ENCODE measurements at regions not wholly inside any gene's neighbourhood (a gene's known extent, or its start where the extent isn't known, plus 50 kb on each side); places are given as distances from the start of the nearest gene placed in this dataset.

DNA sequence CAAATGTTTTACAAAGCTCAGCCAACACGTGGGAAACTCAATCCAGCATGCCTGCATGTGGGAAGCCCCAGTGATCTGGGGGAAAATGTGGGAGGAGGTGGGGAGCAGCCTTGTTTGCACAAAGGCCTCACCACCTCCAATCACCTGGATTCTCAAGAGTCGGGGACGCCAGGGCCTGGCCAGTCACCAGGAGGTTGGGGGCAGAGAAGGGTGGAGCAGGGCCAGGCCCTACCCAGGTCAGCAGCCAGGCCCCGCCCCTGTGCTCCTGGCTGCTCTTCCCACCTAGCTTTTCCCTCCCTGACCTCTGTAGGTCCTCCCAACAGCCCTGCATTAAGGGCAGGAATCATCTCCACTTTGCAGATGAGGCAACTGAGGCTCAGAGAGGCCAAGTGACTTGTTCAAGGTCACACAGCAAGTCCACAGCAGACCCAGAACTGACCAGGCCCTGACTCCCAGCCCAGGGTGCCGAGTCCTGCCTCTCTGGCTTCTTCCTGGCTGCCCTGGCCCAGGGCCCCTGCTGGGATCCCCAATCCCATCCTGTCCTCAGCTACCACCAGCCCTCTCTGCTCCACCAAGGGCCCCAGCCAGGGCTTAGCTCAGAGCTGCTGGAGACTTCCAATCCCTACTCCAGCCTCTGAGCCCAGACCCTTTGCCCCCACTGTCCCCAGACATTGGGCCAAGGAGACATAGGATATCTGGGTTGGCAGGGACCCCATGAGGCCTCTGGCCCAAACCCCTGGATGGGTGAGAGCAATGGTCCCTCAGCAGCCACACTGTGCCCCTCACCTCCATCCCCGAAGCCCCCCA lies 508.6 kb downstream of the PTPRU start:
- DNase-seq: no peak

DNA sequence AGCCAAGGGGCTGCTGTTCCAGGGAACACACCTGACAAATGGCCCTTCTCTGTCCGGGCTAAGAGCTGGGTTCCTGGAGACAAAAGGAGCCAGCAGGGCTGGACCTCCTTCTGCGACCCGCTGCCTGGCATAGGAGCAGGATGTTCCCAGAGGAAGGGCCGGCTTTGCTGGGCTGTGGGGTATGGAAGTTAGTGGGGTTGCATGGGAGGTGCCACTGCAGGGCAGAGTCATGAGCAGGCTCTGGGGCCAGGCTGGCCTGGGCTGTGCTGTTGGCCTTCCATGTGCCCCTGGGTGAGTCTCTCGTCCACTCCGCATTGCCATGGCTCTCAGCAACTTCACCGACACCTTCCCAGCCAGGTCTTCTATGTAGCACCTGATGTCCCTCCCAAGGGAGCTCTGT lies 507.6 kb downstream of the PTPRU start:
- DNase-seq: no peak

GRCh38 chr1:29743264-29743663 lies 506.9 kb downstream of the PTPRU start:
- DNase-seq: no peak

GRCh38 chr1:29739176-29739575 lies 502.9 kb downstream of the PTPRU start:
- no peak for DNase-seq

GRCh38 chr1:29736582-29737188 lies 500.4 kb downstream of the PTPRU start:
- no peak for DNase-seq

DNA sequence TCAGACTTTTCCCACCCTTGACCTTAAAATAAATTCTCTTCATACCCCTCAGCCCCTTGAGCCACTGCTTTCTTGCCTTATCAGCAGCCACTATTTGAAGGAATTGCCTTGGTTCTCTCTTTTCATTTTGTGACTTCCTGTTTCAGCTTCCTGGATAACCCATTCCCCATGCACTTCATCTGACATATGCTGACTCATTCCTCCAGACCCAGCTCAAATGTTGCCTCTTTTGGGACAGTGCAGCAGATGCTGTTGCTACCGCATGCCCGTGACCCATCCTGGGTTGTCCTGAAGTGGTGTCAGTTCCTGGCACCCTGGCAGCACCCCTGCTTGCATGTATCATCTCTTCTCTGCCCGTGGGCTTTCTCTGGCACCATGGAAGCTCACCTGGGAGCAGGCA lies 496.1 kb downstream of the PTPRU start:
- no peak for DNase-seq

DNA sequence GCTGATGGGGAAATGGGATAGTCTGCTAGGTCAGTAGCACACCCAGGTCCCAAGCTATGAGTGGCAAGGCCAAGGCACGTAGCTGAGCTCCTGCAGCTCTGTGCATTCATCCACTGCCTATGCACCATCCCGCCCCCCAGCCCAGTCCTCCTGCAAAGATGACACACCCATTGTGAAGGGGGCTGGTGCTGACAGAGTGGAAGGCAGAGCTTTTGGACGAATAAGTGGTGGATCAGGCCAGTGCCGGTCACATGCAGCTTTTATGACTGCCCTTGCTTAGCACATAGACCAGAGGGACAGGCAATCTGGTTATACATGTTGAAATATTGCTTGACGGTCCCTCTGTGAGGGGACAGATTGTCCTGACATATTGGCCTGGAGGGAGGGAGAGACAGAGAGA lies 494.3 kb downstream of the PTPRU start:
- DNase-seq: no peak

DNA sequence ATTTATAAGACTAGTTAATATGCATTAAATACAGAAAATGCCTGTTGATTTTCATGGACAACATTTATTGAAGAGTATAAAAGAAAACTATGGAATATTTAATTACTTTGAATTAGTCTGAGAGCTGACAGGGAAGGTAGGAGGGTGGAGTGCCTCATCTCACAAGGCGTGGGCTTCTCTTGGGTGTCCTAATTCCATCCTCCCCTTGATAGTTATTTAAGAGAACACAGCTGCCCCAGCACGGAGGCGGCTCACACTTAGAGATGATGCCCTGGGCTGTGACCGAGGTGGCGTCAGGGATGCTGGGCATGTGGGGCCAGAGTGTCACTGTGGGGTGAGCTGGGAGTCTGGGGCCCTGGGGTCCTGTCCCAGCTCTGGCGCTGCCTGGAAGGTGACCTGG lies 493.0 kb downstream of the PTPRU start:
- no peak for DNase-seq

DNA sequence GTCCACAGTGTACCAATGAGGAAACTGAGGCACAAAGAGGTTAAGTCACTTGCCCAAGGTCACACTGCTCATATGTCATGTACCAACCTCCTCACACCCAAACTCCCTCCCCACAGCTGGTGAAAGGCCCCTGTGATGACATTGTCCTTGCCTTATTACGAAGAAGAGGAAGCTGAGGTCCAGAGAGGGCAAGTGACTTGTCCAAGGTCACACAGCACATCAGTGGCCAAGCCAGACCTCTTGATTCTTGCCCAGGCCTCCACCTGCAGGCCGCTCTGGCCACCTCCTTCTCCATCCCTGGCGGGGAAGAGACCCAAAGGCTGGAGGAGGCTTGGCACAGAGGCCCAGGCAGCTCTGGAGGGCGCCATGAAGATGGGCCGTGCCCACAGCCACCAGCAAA lies 492.4 kb downstream of the PTPRU start:
- no peak for DNase-seq

GRCh38 chr1:29725262-29725661 lies 488.9 kb downstream of the PTPRU start:
- DNase-seq: no peak

GRCh38 chr1:29722598-29722997 lies 486.3 kb downstream of the PTPRU start:
- DNase-seq: no peak

GRCh38 chr1:29719253-29719652 lies 482.9 kb downstream of the PTPRU start:
- no peak for DNase-seq

- no peak for DNase-seq
These were observed 482.5 kb downstream of the PTPRU start for GRCh38 chr1:29718791-29719190.

DNA sequence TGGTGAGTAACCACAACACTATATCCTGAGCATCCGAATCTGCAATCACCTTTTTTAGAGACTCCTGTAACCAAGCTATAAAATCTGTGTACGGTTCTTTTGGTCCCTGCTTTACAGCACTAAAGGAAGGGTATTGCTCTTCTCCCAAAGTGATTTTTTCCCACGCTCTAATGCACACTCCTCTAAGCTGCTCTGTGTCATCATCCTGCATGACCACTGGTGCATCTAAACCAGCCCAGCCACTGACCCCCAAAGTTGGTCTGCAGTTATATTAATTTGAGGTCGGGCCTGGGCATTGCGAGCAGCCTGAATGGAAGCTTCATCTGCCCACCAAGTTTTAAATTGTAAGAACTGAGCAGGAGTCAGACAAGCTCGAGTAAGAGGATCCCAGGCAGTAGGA lies 480.0 kb downstream of the PTPRU start:
- no peak for DNase-seq

DNA sequence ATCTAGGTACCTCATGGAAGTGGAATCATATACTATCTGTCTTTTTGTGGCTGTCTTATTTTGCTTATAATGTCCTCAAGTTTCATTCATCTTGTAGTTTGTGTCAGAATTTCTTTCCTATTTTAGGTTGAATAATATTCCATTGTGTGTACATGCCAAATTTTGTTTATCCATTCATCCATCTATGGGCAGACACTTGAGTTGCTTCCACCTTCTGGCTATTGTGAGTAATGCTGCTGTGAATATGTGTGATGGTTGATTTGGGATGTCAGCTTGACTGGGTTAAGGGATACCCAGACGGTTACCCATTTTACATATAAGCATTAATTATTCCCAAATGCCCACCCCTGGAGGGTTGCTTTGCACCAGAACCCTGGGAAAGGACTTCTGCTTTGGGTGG lies 477.5 kb downstream of the PTPRU start:
- DNase-seq: no peak

DNA sequence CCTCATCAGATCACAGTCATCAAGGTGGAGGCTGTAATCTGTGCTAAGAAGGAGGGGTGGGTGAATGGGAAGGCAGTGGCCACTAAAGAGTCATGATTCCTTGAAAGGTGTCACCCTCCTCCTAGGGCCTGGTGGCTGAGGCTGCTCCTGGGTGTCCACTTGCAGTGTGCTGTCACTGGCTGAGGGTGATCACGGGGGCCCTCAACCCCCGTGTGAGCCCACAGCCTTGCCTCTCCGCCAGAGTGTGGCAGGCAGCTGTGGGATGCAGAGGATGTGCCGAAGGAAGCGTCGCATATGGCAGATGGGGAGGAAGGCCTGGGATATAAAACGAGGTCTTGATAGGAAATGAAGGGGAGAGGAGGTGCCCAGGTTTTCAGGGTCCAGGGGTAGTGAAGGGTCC lies 476.5 kb downstream of the PTPRU start:
- DNase-seq: no peak

GRCh38 chr1:29712284-29712651 lies 475.9 kb downstream of the PTPRU start:
- no peak for DNase-seq

DNA sequence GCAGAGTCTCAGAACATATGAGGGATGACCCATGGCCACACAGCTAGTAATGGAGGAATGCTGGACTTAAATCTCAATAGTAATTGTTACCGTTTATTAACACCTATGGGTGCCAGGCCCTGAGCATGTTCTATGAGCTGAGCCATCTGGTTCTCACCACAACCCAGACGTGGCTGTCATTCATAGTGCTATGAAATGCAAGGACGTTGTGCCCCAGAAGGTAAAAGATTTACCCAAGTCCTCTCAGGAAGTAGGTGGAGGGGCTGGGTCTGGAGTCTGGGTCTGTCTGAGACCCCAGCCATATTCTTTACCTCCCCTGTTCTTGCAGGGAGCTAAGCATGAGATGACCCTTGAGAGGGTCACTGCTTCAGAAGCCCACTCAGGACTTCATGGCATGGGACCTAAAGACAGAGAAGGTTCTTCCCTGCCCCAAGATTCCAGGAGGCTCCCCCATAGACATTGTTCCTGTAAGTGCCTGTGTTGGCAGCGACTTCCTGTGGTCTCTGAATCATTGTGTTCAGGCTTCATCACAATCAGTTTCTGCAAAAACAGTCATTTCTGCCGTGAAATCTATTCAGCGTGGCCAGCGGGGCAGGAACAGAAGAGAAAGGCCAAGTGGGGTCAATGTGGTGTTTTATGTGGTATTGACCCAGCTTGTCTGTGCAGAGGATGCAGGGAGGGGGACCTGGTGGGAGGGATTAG lies 475.4 kb downstream of the PTPRU start:
- no peak for DNase-seq

DNA sequence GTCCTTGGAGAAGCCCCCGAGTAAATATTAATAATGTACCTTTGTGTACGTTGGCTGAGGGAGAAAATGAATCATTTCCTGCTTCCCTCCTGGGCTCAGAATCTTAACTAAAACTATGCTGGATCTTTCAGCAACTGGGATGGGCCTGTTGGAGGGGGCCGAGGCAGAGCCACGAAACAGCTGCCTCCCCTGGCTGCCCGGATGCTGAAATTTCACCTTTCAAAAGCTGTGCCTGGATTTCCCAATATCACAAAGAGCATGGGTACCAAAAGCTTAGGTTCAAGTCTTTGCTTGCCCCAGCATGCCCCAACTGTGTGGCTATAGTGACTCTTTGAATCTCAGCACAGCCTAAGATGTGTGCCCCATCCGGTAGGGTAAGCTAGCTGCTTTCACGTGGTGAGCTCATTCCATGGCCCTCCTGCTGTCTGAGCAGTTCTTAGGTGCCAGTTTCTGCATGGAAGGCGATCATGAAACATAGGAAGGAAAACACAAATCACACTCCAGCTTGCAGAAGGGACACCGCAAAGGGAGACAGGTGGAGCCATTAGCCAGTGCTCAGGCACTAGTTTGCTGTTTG lies 473.5 kb downstream of the PTPRU start:
- no peak for DNase-seq

DNA sequence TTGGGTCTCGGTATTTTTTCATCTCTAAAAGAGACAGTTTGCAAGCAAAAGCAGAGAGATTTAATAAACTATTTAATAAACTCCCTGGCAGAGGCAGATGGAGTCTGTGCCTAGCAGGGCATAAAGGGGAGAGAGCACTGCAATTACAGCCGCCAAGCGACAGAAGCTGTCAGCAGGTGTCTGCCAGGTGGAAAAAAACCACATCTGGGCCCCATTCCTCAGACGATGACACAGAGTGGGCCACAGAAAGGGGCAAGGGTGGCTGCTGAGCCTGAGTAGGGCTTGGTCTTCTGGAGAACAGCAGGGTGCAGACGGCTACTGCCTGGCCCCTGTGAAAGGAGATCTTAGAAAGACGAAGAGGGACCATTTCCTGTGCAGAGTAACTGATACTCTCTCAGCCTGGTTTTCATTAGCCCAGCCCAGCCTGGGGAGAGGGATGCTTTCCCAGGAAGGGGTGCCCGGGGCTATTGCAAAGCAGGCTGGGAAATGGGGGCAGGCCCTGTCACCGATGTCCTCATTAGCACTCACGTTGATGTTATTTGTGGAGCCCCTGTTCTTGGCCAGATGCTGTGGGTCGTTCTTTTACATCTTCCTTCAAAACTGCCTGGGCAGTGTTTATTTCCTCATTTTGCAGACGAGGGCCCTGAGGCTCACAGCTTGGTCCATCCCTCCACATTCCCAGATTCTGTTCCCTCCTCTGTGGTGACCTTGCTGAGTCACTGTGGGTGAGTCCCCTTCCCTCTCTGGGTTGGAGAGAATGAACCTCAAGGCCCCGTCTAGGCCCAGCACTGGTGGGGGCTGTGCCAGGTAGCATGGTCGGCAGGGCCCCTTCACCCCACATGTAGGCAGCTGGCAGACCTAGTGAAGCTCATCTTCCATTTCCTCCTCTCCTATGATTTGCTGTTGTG lies 472.7 kb downstream of the PTPRU start:
- no peak for DNase-seq

DNA sequence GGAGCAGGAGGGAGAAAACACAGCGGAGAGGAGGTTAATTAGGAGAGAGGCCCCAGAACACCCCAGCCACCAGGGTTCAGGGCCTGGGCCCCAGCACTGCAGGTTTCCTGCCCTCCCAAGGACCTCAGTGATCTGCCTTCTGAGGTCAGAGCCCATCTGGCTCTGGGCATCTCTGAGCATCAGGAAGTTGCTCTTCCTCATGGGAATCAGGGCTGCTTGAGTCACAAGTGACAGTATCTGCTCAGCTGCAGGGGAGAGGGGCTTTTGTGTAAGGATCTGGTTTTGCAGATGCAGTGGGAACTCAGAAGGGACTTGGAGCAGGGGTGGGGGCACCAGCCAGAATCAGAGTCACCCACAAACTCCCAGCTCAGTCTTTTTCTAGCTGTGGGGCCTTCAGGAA lies 472.1 kb downstream of the PTPRU start:
- DNase-seq: no peak

GRCh38 chr1:29707796-29708195 lies 471.5 kb downstream of the PTPRU start:
- no peak for DNase-seq

- no peak for DNase-seq
These were observed 470.6 kb downstream of the PTPRU start for GRCh38 chr1:29706936-29707335.

All from NCI-H1048 (cell line).